Liver (tissue), 3 donors: ENCODE measurements at regions not wholly inside any gene's neighbourhood (a gene's known extent, or its start where the extent isn't known, plus 50 kb on each side); places are given as distances from the start of the nearest gene placed in this dataset.

ENCODE experiments used
- CTCF ChIP-seq: fragments of 150-350 bp; IDR thresholded peaks from 2 replicates; pipeline ENCODE4 v1.5.1; 2017; ENCODE audit warnings: improper control_type of control experiment, low read depth, low read length; ENCODE audit not compliant: missing input control
- EGR1 ChIP-seq, 2 donors: IDR thresholded peaks; 2 replicates each; pipeline ENCODE4 v1.6.1; 2016 to 2018; ENCODE audit warnings: antibody characterized with exemption in 2 of 2, low read depth in 2 of 2
- GABPA ChIP-seq, 2 donors: IDR thresholded peaks in 1 of 2; conservative IDR thresholded peaks in 1 of 2; 2 replicates each; pipeline ENCODE4 v1.6.1; 2016; ENCODE audit warnings: antibody characterized with exemption in 2 of 2, mild to moderate bottlenecking in 1 of 2, moderate library complexity in 1 of 2
- HNF4A ChIP-seq, 2 donors: conservative IDR thresholded peaks; 2 replicates each; pipeline ENCODE4 v1.6.1; 2016; ENCODE audit warnings: antibody characterized with exemption in 2 of 2, mild to moderate bottlenecking in 2 of 2
- JUND ChIP-seq, 2 donors: IDR thresholded peaks; 2 replicates each; pipeline ENCODE4 v1.6.1; 2016; ENCODE audit warnings: antibody characterized with exemption in 2 of 2
- MAX ChIP-seq: IDR thresholded peaks from 2 replicates; pipeline ENCODE4 v1.6.1; 2016; ENCODE audit warnings: antibody characterized with exemption
- RAD21 ChIP-seq, 2 donors: IDR thresholded peaks; 2 replicates each; pipeline ENCODE4 v1.6.1; 2016; ENCODE audit warnings: antibody characterized with exemption in 2 of 2, mild to moderate bottlenecking in 2 of 2
- SP1 ChIP-seq: IDR thresholded peaks from 2 replicates; pipeline ENCODE4 v1.6.1; 2018; ENCODE audit warnings: antibody characterized with exemption, mild to moderate bottlenecking
- TAF1 ChIP-seq: conservative IDR thresholded peaks from 2 replicates; pipeline ENCODE4 v1.6.1; 2016; ENCODE audit warnings: antibody characterized with exemption, mild to moderate bottlenecking
- YY1 ChIP-seq: IDR thresholded peaks from 2 replicates; pipeline ENCODE4 v1.6.1; 2016; ENCODE audit warnings: antibody characterized with exemption, mild to moderate bottlenecking
- ZBTB33 ChIP-seq: IDR thresholded peaks from 2 replicates; pipeline ENCODE4 v1.6.1; 2016; ENCODE audit warnings: antibody characterized with exemption
- TF ChIP-seq, protein P1 (sequence below): IDR thresholded peaks from 2 replicates; pipeline ENCODE4 v1.6.1; 2016; ENCODE audit warnings: antibody characterized with exemption
- donor health status: healthy.
- donor health status: healthy.

DNA sequence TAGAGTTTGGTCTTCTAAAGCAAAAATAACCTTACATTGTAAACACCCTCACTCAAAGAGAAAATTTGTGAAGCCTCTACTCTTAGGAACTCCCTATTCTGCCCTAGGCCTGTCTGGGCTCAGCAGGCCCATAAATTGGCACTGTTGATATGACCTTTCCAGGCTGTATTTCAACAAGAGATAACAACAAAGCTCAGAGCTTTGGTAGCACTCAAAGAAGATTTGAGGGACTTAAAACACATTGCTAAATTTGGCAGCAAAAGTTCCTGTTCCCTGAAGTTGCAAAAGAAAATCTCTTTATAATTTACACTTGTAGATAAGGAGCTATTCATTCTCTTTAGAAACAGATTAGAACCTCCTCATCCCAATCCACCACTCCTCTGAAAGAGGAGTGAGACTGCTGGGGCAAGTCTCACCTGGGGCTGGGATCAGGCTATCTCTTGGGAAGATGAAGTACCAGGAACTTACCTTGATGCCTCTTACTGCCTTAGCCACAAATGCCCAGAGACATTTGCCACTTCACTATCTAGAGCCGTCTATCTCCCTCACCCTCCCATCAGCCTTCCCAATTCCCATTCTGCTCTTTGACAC lies 110.4 kb upstream of the AKIP1 start:
- TF ChIP-seq CTCF (no peak), ZBTB33 (no peak), SP1 (no peak), EGR1 (IDR thresholded peaks at IDR 0.05; ENCODE audit: low read depth in 2 of 2) (no peak), RAD21 (IDR thresholded peaks at IDR 0.05) (no peak), YY1 (no peak), HNF4A (conservative IDR thresholded peaks at IDR 0.05) (no peak), TAF1 (no peak), MAX (no peak), JUND (IDR thresholded peaks at IDR 0.05) (no peak), GABPA (IDR thresholded peaks at IDR 0.05 in 1 of 2, conservative IDR thresholded peaks at IDR 0.05 in 1 of 2) (no peak)
- TF ChIP-seq, protein P1, sequence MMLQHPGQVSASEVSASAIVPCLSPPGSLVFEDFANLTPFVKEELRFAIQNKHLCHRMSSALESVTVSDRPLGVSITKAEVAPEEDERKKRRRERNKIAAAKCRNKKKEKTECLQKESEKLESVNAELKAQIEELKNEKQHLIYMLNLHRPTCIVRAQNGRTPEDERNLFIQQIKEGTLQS = no peak
